ENCODE measurements at regions not wholly inside any gene's neighbourhood (a gene's known extent, or its start where the extent isn't known, plus 50 kb on each side); places are given as distances from the start of the nearest gene placed in this dataset.

DNA sequence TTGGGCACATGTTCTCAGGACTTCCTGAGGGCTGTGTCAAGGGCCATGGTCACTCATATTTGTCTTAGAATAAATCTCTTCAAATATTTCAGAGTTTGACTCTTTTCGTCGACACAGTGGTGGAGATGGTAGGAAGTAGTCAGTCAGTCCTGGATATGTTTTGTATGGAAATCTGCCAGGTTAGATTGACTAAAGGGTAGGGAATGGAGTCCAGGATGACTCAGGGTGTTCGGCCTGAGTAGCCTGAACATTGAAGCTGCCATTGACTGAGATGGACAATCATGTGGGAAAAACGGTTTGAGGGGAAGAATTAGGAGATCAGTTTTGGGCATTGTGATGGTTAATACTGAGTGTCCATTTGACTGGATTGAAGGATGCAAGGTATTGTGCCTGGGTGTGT lies 177.1 kb upstream of the CENPE start (continued):
- TF ChIP-seq, protein P1, sequence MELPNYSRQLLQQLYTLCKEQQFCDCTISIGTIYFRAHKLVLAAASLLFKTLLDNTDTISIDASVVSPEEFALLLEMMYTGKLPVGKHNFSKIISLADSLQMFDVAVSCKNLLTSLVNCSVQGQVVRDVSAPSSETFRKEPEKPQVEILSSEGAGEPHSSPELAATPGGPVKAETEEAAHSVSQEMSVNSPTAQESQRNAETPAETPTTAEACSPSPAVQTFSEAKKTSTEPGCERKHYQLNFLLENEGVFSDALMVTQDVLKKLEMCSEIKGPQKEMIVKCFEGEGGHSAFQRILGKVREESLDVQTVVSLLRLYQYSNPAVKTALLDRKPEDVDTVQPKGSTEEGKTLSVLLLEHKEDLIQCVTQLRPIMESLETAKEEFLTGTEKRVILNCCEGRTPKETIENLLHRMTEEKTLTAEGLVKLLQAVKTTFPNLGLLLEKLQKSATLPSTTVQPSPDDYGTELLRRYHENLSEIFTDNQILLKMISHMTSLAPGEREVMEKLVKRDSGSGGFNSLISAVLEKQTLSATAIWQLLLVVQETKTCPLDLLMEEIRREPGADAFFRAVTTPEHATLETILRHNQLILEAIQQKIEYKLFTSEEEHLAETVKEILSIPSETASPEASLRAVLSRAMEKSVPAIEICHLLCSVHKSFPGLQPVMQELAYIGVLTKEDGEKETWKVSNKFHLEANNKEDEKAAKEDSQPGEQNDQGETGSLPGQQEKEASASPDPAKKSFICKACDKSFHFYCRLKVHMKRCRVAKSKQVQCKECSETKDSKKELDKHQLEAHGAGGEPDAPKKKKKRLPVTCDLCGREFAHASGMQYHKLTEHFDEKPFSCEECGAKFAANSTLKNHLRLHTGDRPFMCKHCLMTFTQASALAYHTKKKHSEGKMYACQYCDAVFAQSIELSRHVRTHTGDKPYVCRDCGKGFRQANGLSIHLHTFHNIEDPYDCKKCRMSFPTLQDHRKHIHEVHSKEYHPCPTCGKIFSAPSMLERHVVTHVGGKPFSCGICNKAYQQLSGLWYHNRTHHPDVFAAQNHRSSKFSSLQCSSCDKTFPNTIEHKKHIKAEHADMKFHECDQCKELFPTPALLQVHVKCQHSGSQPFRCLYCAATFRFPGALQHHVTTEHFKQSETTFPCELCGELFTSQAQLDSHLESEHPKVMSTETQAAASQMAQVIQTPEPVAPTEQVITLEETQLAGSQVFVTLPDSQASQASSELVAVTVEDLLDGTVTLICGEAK (IDR thresholded peaks at IDR 0.05; ENCODE audit: borderline replicate concordance): no peak
- TF ChIP-seq NBN (IDR thresholded peaks at IDR 0.05) (no peak), MEF2A (IDR thresholded peaks at IDR 0.05; ENCODE audit: insufficient read depth, low read depth, low read length) (no peak), IKZF2 (IDR thresholded peaks at IDR 0.05) (no peak), JUND (IDR thresholded peaks at IDR 0.05; ENCODE audit: low read depth, low read length) (no peak)

DNA sequence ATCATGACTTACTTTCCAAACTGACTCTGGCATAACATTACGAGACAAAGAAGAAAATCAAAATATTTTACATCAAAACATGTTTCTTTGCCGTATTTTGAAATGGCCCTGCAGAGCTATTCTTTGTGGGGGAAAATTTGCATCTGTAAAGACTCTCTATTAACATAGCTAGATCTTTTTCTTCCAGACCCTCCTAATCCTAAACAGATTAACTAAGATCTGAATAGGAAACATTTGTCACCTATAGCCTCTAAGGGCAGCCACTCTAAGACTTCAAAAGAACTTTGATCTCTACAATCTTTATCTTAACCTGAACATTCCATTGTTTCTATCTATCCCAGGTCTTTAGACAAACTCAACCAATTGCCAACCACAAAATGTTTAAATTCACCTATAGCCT lies 176.6 kb upstream of the CENPE start:
- no TSS peak for BruUV-seq (replicated peaks)
- Histone ChIP-seq H3K27me3 (replicated peaks in 1 of 2; ENCODE audit: control insufficient read depth in 2 of 2, insufficient read depth in 2 of 2, low read length in 1 of 2) (no peaks in the 10 kb centered on the region), H3K9ac (ENCODE audit: control insufficient read depth, insufficient read depth, low read length) (no peak overlapping the region), H2AFZ (ENCODE audit: control insufficient read depth, low read depth, low read length) (no peak overlapping the region), H3K79me2 (ENCODE audit: control insufficient read depth, insufficient read depth, low read length) (no peaks in the 10 kb centered on the region), H3K27ac (ENCODE audit: control insufficient read depth, insufficient read depth) (no peak overlapping the region), H3K4me3 (no peak overlapping the region), H3K4me1 (ENCODE audit: control insufficient read depth, insufficient read depth, low read length) (no peaks in the 10 kb centered on the region), H3K36me3 (ENCODE audit: control insufficient read depth in 2 of 2, insufficient read depth in 2 of 2, low read length in 1 of 2) (no peaks in the 10 kb centered on the region), H3K4me2 (ENCODE audit: control insufficient read depth, insufficient read depth) (no peak overlapping the region), H4K20me1 (ENCODE audit: control insufficient read depth, insufficient read depth) (no peaks in the 10 kb centered on the region), H3K9me3 (replicated peaks; ENCODE audit: control insufficient read depth, insufficient read depth, low read length) (no peaks in the 10 kb centered on the region)
- ATAC-seq: no peak
- ChIA-PET RAD21 (ENCODE audit: unreplicated experiment) (no interaction called here), POLR2A (no interaction called here), SMC1A (ENCODE audit: uncharacterized antibody, unreplicated experiment) (no interaction called here), CTCF (no interaction called here)
- in situ Hi-C loops (cut with MboI) (no loop called here), intact Hi-C loops (cut with micrococcal nuclease; ENCODE audit: unreplicated experiment) (no loop called here)
- no peak for TF ChIP-seq RAD21 (IDR thresholded peaks at IDR 0.05; ENCODE audit: insufficient read depth, low read depth, low read length)
- no peak for TF ChIP-seq NFYA (IDR thresholded peaks at IDR 0.05; ENCODE audit: borderline replicate concordance, low read depth, low read length)
- no peak for TF ChIP-seq ASH2L (IDR thresholded peaks at IDR 0.05; ENCODE audit: borderline replicate concordance, low read depth)
- no peak for TF ChIP-seq POLR2A (IDR thresholded peaks at IDR 0.05; ENCODE audit: low read depth, low read length)
- no peak for TF ChIP-seq NFYB (IDR thresholded peaks at IDR 0.05; ENCODE audit: insufficient read depth, low read depth, low read length)
- TF ChIP-seq ZNF207 (IDR thresholded peaks at IDR 0.05; ENCODE audit: borderline replicate concordance): no peak
- TF ChIP-seq ZNF274 (IDR thresholded peaks at IDR 0.05; ENCODE audit: insufficient read depth, insufficient read length): no peak
- TF ChIP-seq, protein P2, sequence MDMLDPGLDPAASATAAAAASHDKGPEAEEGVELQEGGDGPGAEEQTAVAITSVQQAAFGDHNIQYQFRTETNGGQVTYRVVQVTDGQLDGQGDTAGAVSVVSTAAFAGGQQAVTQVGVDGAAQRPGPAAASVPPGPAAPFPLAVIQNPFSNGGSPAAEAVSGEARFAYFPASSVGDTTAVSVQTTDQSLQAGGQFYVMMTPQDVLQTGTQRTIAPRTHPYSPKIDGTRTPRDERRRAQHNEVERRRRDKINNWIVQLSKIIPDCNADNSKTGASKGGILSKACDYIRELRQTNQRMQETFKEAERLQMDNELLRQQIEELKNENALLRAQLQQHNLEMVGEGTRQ (IDR thresholded peaks at IDR 0.05; ENCODE audit: borderline replicate concordance, low read depth, low read length): no peak
- no peak for TF ChIP-seq GATAD2B (conservative IDR thresholded peaks at IDR 0.05; ENCODE audit: low read depth)
- no peak for TF ChIP-seq CBX3 (IDR thresholded peaks at IDR 0.05; ENCODE audit: borderline replicate concordance, low read depth)
- no peak for TF ChIP-seq FOXK2 (IDR thresholded peaks at IDR 0.05)
- TF ChIP-seq ESRRA (IDR thresholded peaks at IDR 0.05; ENCODE audit: low read length): no peak
- no peak for TF ChIP-seq EP300 (IDR thresholded peaks at IDR 0.05; ENCODE audit: borderline replicate concordance in 1 of 2, control insufficient read depth in 1 of 2, low read depth in 2 of 2, low read length in 2 of 2)
- no peak for TF ChIP-seq MTA2 (IDR thresholded peaks at IDR 0.05; ENCODE audit: low read depth)
- TF ChIP-seq BCL11A (IDR thresholded peaks at IDR 0.05; ENCODE audit: low read depth, low read length): no peak
- TF ChIP-seq CREM (IDR thresholded peaks at IDR 0.05; ENCODE audit: low read depth): no peak
- TF ChIP-seq SIN3A (IDR thresholded peaks at IDR 0.05; ENCODE audit: low read depth, low read length): no peak
- FAIRE-seq: no peak
- WGBS (ENCODE audit: insufficient coverage, insufficient replicate concordance, low lambda C conversion rate, missing lambda C conversion rate): 0% methylated on average over 2 of the region's 2 CpGs
- DNase-seq (ENCODE audit: low read depth, low spot score): no peak

Data from GM12878 (cell line).